GM23248 (cell line): ENCODE measurements at regions not wholly inside any gene's neighbourhood (a gene's known extent, or its start where the extent isn't known, plus 50 kb on each side); places are given as distances from the start of the nearest gene placed in this dataset.

Experiments
- DNase-seq: peaks from one replicate; pipeline ENCODE4 v3.0.0-alpha.2; 2015
- H2AFZ ChIP-seq: fragments of 200-600 bp; sonication (generic); 2 replicates; pipeline ENCODE4 v1.6.1; 2016; ENCODE audit warnings: antibody characterized with exemption
- H3F3A ChIP-seq: fragments of 200-600 bp; sonication (generic); 2 replicates; pipeline ENCODE4 v1.6.1; 2016; ENCODE audit warnings: mild to moderate bottlenecking, antibody characterized with exemption, mixed run types; ENCODE audit not compliant: insufficient read depth
- H3K27ac ChIP-seq: fragments of 200-600 bp; sonication (generic); 2 replicates; pipeline ENCODE4 v1.5.1; 2016; ENCODE audit warnings: mild to moderate bottlenecking
- H3K27me3 ChIP-seq: fragments of 200-600 bp; sonication (generic); replicated peaks from 2 replicates; pipeline ENCODE4 v1.6.1; 2016; ENCODE audit warnings: mild to moderate bottlenecking; ENCODE audit not compliant: insufficient read depth
- H3K36me3 ChIP-seq: fragments of 200-600 bp; sonication (generic); 2 replicates; pipeline ENCODE4 v1.6.1; 2016; ENCODE audit warnings: low read depth, mild to moderate bottlenecking
- H3K4me1 ChIP-seq: fragments of 200-600 bp; sonication (generic); 2 replicates; pipeline ENCODE4 v1.6.1; 2016; ENCODE audit warnings: mild to moderate bottlenecking; ENCODE audit not compliant: insufficient read depth
- H3K4me2 ChIP-seq: fragments of 200-600 bp; sonication (generic); one replicate; pipeline ENCODE4 v1.6.1; 2016; ENCODE audit warnings: mild to moderate bottlenecking; ENCODE audit not compliant: unreplicated experiment
- H3K4me3 ChIP-seq: fragments of 200-600 bp; sonication (generic); 2 replicates; pipeline ENCODE4 v1.5.1; 2016; ENCODE audit warnings: mild to moderate bottlenecking
- H3K79me2 ChIP-seq: fragments of 200-600 bp; sonication (generic); 2 replicates; pipeline ENCODE4 v1.6.1; 2016; ENCODE audit warnings: mild to moderate bottlenecking; ENCODE audit not compliant: insufficient read depth
- H3K9ac ChIP-seq: fragments of 200-600 bp; sonication (generic); 2 replicates; pipeline ENCODE4 v1.6.1; 2016; ENCODE audit warnings: mild to moderate bottlenecking
- H3K9me2 ChIP-seq: fragments of 200-600 bp; sonication (generic); 2 replicates; pipeline ENCODE4 v1.6.1; 2016; ENCODE audit warnings: mixed run types, mild to moderate bottlenecking, moderate library complexity; ENCODE audit not compliant: insufficient read depth
- H3K9me3 ChIP-seq: fragments of 200-600 bp; sonication (generic); one replicate; pipeline ENCODE4 v1.6.1; 2017; ENCODE audit warnings: low read depth
- H4K20me1 ChIP-seq: fragments of 200-600 bp; sonication (generic); 2 replicates; pipeline ENCODE4 v1.6.0; 2016; ENCODE audit not compliant: insufficient read depth
- EZH2 ChIP-seq: fragments of 200-600 bp; sonication (generic); IDR thresholded peaks from 2 replicates; pipeline ENCODE4 v1.6.1; 2018; ENCODE audit warnings: antibody characterized with exemption, mild to moderate bottlenecking; ENCODE audit not compliant: insufficient read depth, poor library complexity, severe bottlenecking
- EZH2phosphoT487 ChIP-seq: fragments of 200-600 bp; sonication (generic); IDR thresholded peaks from 2 replicates; pipeline ENCODE4 v1.6.1; 2018; ENCODE audit warnings: antibody characterized with exemption, moderate library complexity, mild to moderate bottlenecking, low read depth; ENCODE audit not compliant: insufficient read depth
- WGBS, 2 experiments: methylation state at CpG; one replicate each; pipeline ENCODE4 v1.1.6; 2015 to 2017; ENCODE audit warnings: low lambda C conversion rate in 2 of 2, low coverage in 1 of 2; ENCODE audit errors: missing lambda C conversion rate in 2 of 2; 5-methylcytosine and 5-hydroxymethylcytosine counted together
- in situ Hi-C: fragments of 300-500 bp; cut with MboI; formaldehyde crosslinking; loops from 2 replicates; pipeline ENCODE4 v1.15.0; 2020

GRCh38 chr3:5687230-5687629 lies 499.7 kb downstream of the EDEM1 start:
- 5 to 15% methylated on average over 3 of the region's 3 CpGs for WGBS, 2 experiments
- H3K9ac ChIP-seq, result no peak overlapping the region

GRCh38 chr3:5690490-5690889 lies 503.0 kb downstream of the EDEM1 start:
- Histone ChIP-seq H3K79me2 (no peaks in the 10 kb centered on the region), H3K27ac (no peak overlapping the region), H3K4me3 (no peak overlapping the region), H3K9ac (no peak overlapping the region), H3F3A (no peaks in the 10 kb centered on the region), H2AFZ (no peak overlapping the region), H3K4me2 (no peak overlapping the region), H3K27me3 (no peaks in the 10 kb centered on the region), H3K4me1 (no peaks in the 10 kb centered on the region), H4K20me1 (no peaks in the 10 kb centered on the region), H3K36me3 (no peaks in the 10 kb centered on the region), H3K9me3 (no peaks in the 10 kb centered on the region), H3K9me2 (no peaks in the 10 kb centered on the region)
- TF ChIP-seq EZH2 (no peak), EZH2phosphoT487 (no peak)
- no peak for DNase-seq
- in situ Hi-C loops, result no loop called here

More at GRCh38 chr3:5687230-5687629, 499.7 kb downstream of the EDEM1 start:
- no peaks in the 10 kb centered on the region for H3K4me1 ChIP-seq
- in situ Hi-C loops, result no loop called here
- H3K4me3 ChIP-seq, result no peak overlapping the region
- DNase-seq, result no peak
- H2AFZ ChIP-seq, result no peak overlapping the region
- H3K9me2 ChIP-seq, result no peaks in the 10 kb centered on the region
- H3K27ac ChIP-seq, result no peak overlapping the region
- TF ChIP-seq EZH2phosphoT487, result no peak
- TF ChIP-seq EZH2, result no peak
- H3K27me3 ChIP-seq, result no peaks in the 10 kb centered on the region
- H4K20me1 ChIP-seq, result no peaks in the 10 kb centered on the region
- no peaks in the 10 kb centered on the region for H3K9me3 ChIP-seq
- H3K36me3 ChIP-seq, result no peaks in the 10 kb centered on the region
- no peak overlapping the region for H3K4me2 ChIP-seq
- H3F3A ChIP-seq, result no peaks in the 10 kb centered on the region
- no peaks in the 10 kb centered on the region for H3K79me2 ChIP-seq

GRCh38 chr3:5690904-5691532 lies 503.5 kb downstream of the EDEM1 start:
- in situ Hi-C loops, result no loop called here

GRCh38 chr3:5692446-5692845 lies 504.9 kb downstream of the EDEM1 start:
- in situ Hi-C loops, result no loop called here
- no peaks in the 10 kb centered on the region for H4K20me1 ChIP-seq
- H3K9me2 ChIP-seq, result no peaks in the 10 kb centered on the region
- H3K9ac ChIP-seq, result no peak overlapping the region
- H3K27me3 ChIP-seq, result no peaks in the 10 kb centered on the region
- TF ChIP-seq EZH2 (no peak), EZH2phosphoT487 (no peak)
- H3F3A ChIP-seq, result no peaks in the 10 kb centered on the region
- no peak for DNase-seq
- no peaks in the 10 kb centered on the region for H3K4me1 ChIP-seq
- H3K4me2 ChIP-seq, result no peak overlapping the region
- no peaks in the 10 kb centered on the region for H3K79me2 ChIP-seq
- no peak overlapping the region for H3K27ac ChIP-seq
- H2AFZ ChIP-seq, result no peak overlapping the region
- H3K9me3 ChIP-seq, result no peaks in the 10 kb centered on the region
- H3K4me3 ChIP-seq, result no peak overlapping the region
- H3K36me3 ChIP-seq, result no peaks in the 10 kb centered on the region
- WGBS, 2 experiments, result 24 to 35% methylated on average over 7 of the region's 7 CpGs

More at GRCh38 chr3:5690904-5691532, 503.5 kb downstream of the EDEM1 start:
- H4K20me1 ChIP-seq, result no peaks in the 10 kb centered on the region
- H3K36me3 ChIP-seq, result no peaks in the 10 kb centered on the region
- no peaks in the 10 kb centered on the region for H3K9me2 ChIP-seq
- H3K4me1 ChIP-seq, result no peaks in the 10 kb centered on the region
- DNase-seq, result no peak
- no peaks in the 10 kb centered on the region for H3K27me3 ChIP-seq
- no peak overlapping the region for H2AFZ ChIP-seq
- no peaks in the 10 kb centered on the region for H3K9me3 ChIP-seq
- no peak overlapping the region for H3K4me3 ChIP-seq
- no peaks in the 10 kb centered on the region for H3K79me2 ChIP-seq
- no peak overlapping the region for H3K4me2 ChIP-seq
- no peaks in the 10 kb centered on the region for H3F3A ChIP-seq
- no peak overlapping the region for H3K27ac ChIP-seq
- H3K9ac ChIP-seq, result no peak overlapping the region
- TF ChIP-seq EZH2, result no peak
- WGBS, 2 experiments, result 23 to 29% methylated on average over 3 of the region's 3 CpGs

- TF ChIP-seq EZH2phosphoT487, result no peak
- H4K20me1 ChIP-seq, result no peaks in the 10 kb centered on the region
- H3K9ac ChIP-seq, result no peak overlapping the region
- H2AFZ ChIP-seq, result no peak overlapping the region
- H3K79me2 ChIP-seq, result no peaks in the 10 kb centered on the region
- no peaks in the 10 kb centered on the region for H3K9me2 ChIP-seq
- DNase-seq, result no peak
- H3K4me3 ChIP-seq, result no peak overlapping the region
- no peaks in the 10 kb centered on the region for H3K36me3 ChIP-seq
- H3K4me1 ChIP-seq, result no peaks in the 10 kb centered on the region
- WGBS, 2 experiments, result 4 to 5% methylated on average over 1 of the region's 1 CpG
- no peak overlapping the region for H3K27ac ChIP-seq
- no peaks in the 10 kb centered on the region for H3K9me3 ChIP-seq
- H3K27me3 ChIP-seq, result no peaks in the 10 kb centered on the region
- H3F3A ChIP-seq, result no peaks in the 10 kb centered on the region
- H3K4me2 ChIP-seq, result no peak overlapping the region
- in situ Hi-C loops, result no loop called here
Measured at GRCh38 chr3:5694266-5694665, 506.8 kb downstream of the EDEM1 start.
